Psoas muscle (tissue), 7 donors: ENCODE measurements at regions not wholly inside any gene's neighbourhood (a gene's known extent, or its start where the extent isn't known, plus 50 kb on each side); places are given as distances from the start of the nearest gene placed in this dataset.

Experiments
- ATAC-seq, 4 donors: fragments of 200-7000 bp; cut with Tn5 transposase; one replicate each; pipeline ENCODE4 v1.9.1; 2020; ENCODE audit warnings: moderate library complexity in 3 of 4, mild to moderate bottlenecking in 2 of 4
- DNase-seq, 2 donors: peaks; one replicate each; pipeline ENCODE4 v3.0.0-alpha.2; 2020
- H3K27ac ChIP-seq: fragments of 200-600 bp; one replicate; pipeline ENCODE4 v1.8.0; 2022
- H3K27me3 ChIP-seq, 3 donors: fragments of 200-600 bp in 1 of 3; one replicate each; pipeline versions ENCODE4 v1.6.1 to v1.8.0; 2013 to 2022; ENCODE audit warnings: low read length in 2 of 3, mild to moderate bottlenecking in 2 of 3, moderate library complexity in 1 of 3; ENCODE audit not compliant: insufficient read depth in 3 of 3
- H3K36me3 ChIP-seq, 2 donors: fragments of 200-600 bp in 1 of 2; one replicate each; pipeline versions ENCODE4 v1.6.1 to v1.8.0; 2013 to 2022; ENCODE audit warnings: low read depth in 1 of 2, mild to moderate bottlenecking in 1 of 2, moderate library complexity in 1 of 2; ENCODE audit not compliant: insufficient read depth in 1 of 2
- H3K4me1 ChIP-seq: fragments of 200-600 bp; one replicate; pipeline ENCODE4 v1.8.0; 2022
- H3K4me3 ChIP-seq: fragments of 200-600 bp; one replicate; pipeline ENCODE4 v1.8.0; 2022; ENCODE audit warnings: mild to moderate bottlenecking
- H3K9me3 ChIP-seq: fragments of 200-600 bp; one replicate; pipeline ENCODE4 v1.8.0; 2022
- WGBS, 3 donors: extraction: QIAGEN DNeasy Blood & Tissue Kit; methylation state at CpG; one replicate each; pipeline versions ENCODE4 v1.1.6 to v1.1.7; 2013; 5-methylcytosine and 5-hydroxymethylcytosine counted together
- intact Hi-C, 2 donors: fragments of 100-400 bp; cut with DNase I; formaldehyde crosslinking; loops; one replicate each; pipeline versions ENCODE4 v1.11.0 to v1.14.2; 2022
- TF ChIP-seq, protein P1 (sequence below): fragments of 200-600 bp; IDR thresholded peaks from one replicate; pipeline ENCODE4 v1.8.0; 2022; ENCODE audit warnings: antibody characterized with exemption
- donor health status: healthy with polysubstance abuse.
- donor health status: DM: no; HTN: no; CAD: no; lungs with moderate emphysema.
- donor health status: Bipolar disorder and iron deficiency.
- donor health status: healthy.
- donor health status: DM: yes; HTN: yes; CAD: no.
- donor health status: DM: no; HTN: no; CAD: no.
- donor health status: DM: yes; HTN: yes; CAD: no.

- Histone ChIP-seq H3K36me3 (no peaks in the 10 kb centered on the region), H3K27me3 (peaks cover 0 to 26% (median 0%) of the 10 kb centered on the region in 3 donors), H3K9me3 (no peaks in the 10 kb centered on the region), H3K4me3 (no peak overlapping the region), H3K27ac (no peak overlapping the region), H3K4me1 (no peaks in the 10 kb centered on the region)
- TF ChIP-seq, protein P1, sequence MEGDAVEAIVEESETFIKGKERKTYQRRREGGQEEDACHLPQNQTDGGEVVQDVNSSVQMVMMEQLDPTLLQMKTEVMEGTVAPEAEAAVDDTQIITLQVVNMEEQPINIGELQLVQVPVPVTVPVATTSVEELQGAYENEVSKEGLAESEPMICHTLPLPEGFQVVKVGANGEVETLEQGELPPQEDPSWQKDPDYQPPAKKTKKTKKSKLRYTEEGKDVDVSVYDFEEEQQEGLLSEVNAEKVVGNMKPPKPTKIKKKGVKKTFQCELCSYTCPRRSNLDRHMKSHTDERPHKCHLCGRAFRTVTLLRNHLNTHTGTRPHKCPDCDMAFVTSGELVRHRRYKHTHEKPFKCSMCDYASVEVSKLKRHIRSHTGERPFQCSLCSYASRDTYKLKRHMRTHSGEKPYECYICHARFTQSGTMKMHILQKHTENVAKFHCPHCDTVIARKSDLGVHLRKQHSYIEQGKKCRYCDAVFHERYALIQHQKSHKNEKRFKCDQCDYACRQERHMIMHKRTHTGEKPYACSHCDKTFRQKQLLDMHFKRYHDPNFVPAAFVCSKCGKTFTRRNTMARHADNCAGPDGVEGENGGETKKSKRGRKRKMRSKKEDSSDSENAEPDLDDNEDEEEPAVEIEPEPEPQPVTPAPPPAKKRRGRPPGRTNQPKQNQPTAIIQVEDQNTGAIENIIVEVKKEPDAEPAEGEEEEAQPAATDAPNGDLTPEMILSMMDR = no peak
- ATAC-seq (no peak), DNase-seq (no peak)
- intact Hi-C loops = no loop called here
- 49 to 82% (median 80%) methylated on average over 1 of the region's 1 CpG for WGBS, 3 donors
Observed at GRCh38 chrX:42090395-42090794, 167.0 kb upstream of the CASK start.

- no peaks in the 10 kb centered on the region for H3K36me3 ChIP-seq
- 61 to 91% (median 87%) methylated on average over 5 of the region's 5 CpGs for WGBS, 3 donors
- no peaks in the 10 kb centered on the region for H3K4me1 ChIP-seq
- no peak overlapping the region for H3K4me3 ChIP-seq
- H3K9me3 ChIP-seq = no peaks in the 10 kb centered on the region
- H3K27ac ChIP-seq = no peak overlapping the region
- intact Hi-C loops = no loop called here
- ATAC-seq (no peak), DNase-seq (no peak)
- peaks cover 0 to 18% (median 0%) of the 10 kb centered on the region in 3 donors for H3K27me3 ChIP-seq
- TF ChIP-seq, protein P1 = no peak
Observed at GRCh38 chrX:42089031-42089430, 165.7 kb upstream of the CASK start.

- intact Hi-C loops = no loop called here
- no peak for DNase-seq
- no peak overlapping the region for H3K4me3 ChIP-seq
- no peaks in the 10 kb centered on the region for H3K9me3 ChIP-seq
- no peak overlapping the region for H3K27ac ChIP-seq
- no peak for ATAC-seq
- H3K27me3 ChIP-seq = peaks cover 0 to 17% (median 0%) of the 10 kb centered on the region in 3 donors
- TF ChIP-seq, protein P1 = no peak
- no peaks in the 10 kb centered on the region for H3K36me3 ChIP-seq
- no peaks in the 10 kb centered on the region for H3K4me1 ChIP-seq
Observed at GRCh38 chrX:42087960-42088359, 164.6 kb upstream of the CASK start.

- no peak for DNase-seq
- WGBS, 3 donors = 54 to 60% (median 57%) methylated on average over 4 of the region's 4 CpGs
- Histone ChIP-seq H3K27me3 (peaks cover 0 to 23% (median 0%) of the 10 kb centered on the region in 3 donors), H3K27ac (no peak overlapping the region), H3K4me3 (no peak overlapping the region), H3K9me3 (no peaks in the 10 kb centered on the region), H3K36me3 (no peaks in the 10 kb centered on the region), H3K4me1 (no peaks in the 10 kb centered on the region)
- intact Hi-C loops = no loop called here
- TF ChIP-seq, protein P1 = no peak
- ATAC-seq = no peak
Observed at GRCh38 chrX:42085836-42086235, 162.5 kb upstream of the CASK start.

- DNase-seq (no peak), ATAC-seq (no peak)
- TF ChIP-seq, protein P1 = no peak
- Histone ChIP-seq H3K36me3 (no peaks in the 10 kb centered on the region), H3K27ac (no peak overlapping the region), H3K27me3 (peaks cover 0 to 15% (median 2%) of the 10 kb centered on the region in 3 donors), H3K9me3 (no peaks in the 10 kb centered on the region), H3K4me3 (no peak overlapping the region), H3K4me1 (no peaks in the 10 kb centered on the region)
- 65 to 73% (median 66%) methylated on average over 3 of the region's 3 CpGs for WGBS, 3 donors
- intact Hi-C loops = no loop called here
Observed at GRCh38 chrX:42079968-42080367, 156.6 kb upstream of the CASK start.
